HG02588 (cell line): ENCODE measurements at regions not wholly inside any gene's neighbourhood (a gene's known extent, or its start where the extent isn't known, plus 50 kb on each side); places are given as distances from the start of the nearest gene placed in this dataset.
"Not testable (repeated sequence)": the region's sequence is repeated elsewhere in the genome, so short reads cannot be mapped to it uniquely, and the experiment has no call there.

ENCODE experiments used
- ATAC-seq: cut with Tn5 transposase; IDR thresholded peaks from one replicate; pipeline ENCODE4 v1.9.1; 2021; ENCODE audit warnings: mild to moderate bottlenecking, moderate library complexity; ENCODE audit not compliant: unreplicated experiment

- no peak for ATAC-seq
These were observed 54.9 kb downstream of the DIO3 start for GRCh38 chr14:101616202-101616601.

GRCh38 chr14:101619484-101619883 is 58.2 kb downstream of the DIO3 start:
- no peak for ATAC-seq

DNA sequence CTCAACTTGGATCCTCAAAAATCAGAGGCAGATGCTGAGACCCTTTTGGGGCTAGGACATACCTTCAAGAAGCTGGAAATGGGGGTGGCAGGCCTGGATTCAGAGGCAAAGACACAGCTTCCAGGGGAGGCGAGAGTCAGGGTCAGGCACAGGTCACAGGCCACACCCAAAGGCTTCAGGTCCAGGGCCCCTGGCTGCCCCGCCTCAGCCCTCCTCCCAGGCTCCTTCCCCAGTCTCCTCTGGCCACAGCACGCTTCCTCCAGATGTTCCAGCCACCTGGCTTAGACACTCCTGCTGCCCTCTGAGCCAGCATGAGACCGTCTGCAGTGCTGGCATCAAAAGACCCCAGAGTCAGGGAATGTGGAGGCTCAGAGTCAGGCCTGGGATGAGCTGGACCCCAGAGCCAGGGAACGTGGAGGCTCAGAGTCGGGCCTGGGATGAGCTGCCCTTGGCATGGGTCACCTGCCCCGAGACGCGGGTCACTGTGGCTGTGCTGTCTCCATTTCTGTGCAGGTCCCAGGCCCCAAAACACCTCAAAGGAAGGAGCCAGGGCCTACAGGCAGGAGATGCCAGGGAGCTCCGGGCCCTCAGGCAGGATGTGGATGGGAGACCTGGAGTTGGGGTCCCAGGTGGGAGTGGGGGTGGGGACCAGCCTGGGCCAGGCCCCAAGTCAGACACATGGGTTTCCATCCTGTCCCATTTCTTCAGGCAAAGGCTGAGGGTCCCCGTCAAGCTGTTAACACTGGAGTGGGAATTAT is 58.9 kb downstream of the DIO3 start:
- ATAC-seq = no peak

DNA sequence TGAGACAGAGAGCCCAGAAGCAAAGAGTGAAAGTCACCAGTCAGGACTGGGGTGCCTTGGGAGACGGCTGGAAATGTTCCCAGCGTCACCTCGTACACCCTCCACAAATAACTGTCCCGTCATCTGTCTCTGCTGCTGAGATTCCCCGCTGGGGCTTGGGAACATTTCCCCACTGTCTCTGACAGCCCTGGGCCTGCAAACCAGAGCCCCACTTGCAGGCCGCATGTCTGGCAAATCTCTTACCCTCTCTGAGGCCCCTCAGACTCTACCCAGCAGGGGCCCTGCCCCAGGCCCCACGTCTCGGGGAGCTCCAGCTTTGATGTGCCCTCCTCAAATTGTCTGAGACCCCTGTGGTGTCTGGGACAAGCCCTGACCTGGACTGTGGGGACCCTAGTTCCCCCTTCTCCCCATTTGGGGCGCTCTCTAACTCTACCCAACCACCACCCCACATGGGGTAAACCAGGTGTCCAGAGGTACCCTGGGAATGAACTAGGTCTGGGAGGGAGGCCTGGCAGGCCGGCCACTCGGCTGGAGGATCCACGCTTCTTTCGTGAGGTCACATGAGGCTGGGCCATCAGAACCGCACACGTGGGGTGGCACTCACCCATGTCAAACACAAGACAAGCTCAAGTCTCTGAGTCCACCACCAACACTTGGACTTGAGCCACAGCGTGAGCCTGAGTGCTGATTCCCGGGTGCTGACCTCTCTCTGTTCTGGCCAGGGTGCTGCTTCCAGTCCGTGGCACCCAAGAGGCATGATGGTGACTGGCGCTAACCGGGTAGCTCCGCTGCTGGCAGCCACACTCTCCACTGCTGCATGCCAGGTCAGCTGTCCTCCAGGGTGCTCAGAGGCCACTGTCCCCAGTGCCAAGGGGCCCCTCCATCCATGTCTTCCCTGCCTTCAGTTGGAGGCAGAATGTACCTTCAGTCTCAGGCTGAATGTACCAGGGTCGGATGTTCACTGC is 59.8 kb downstream of the DIO3 start:
- ATAC-seq = no peak

GRCh38 chr14:101622251-101623076 is 61.2 kb downstream of the DIO3 start:
- no peak for ATAC-seq

GRCh38 chr14:101623077-101623372 is 61.7 kb downstream of the DIO3 start:
- no peak for ATAC-seq

- ATAC-seq = no peak
These were observed 62.6 kb downstream of the DIO3 start for GRCh38 chr14:101623685-101624444.

GRCh38 chr14:101624536-101624935 is 63.2 kb downstream of the DIO3 start:
- no peak for ATAC-seq

DNA sequence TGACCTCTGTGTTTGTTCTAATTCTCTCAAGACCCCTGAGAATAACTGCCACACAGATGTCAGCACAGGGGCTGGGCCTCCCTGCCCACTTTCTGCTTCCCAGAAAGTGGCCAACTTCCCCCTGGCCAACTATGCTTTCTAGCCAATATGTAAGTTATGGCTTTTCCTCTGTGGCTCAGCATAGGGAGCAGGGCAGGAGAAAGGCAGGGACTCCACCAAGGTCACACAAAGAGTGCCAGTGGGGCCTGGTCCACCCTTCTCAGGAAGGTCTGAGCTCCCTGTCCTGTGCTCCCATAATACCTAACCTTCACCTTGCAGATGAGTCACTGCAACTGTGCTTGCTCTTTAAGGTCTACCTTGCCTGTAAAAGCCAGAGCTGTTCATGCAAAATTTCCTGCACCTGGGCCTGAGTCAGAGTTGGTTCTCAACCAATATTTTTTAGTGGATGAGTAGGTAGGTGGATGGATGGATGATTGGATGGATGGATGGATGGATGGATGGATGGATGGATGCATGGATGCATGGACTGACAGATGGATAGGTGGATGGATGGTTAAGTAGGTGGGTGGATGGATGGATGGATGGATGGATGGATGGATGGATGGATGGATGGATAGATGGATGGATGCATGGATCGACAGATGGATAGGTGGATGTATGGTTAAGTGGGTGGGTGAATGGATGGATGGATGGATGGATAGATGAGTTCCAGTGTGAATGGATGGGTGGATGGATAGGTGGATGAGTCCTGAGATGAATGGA is 64.2 kb downstream of the DIO3 start:
- ATAC-seq = no peak

DNA sequence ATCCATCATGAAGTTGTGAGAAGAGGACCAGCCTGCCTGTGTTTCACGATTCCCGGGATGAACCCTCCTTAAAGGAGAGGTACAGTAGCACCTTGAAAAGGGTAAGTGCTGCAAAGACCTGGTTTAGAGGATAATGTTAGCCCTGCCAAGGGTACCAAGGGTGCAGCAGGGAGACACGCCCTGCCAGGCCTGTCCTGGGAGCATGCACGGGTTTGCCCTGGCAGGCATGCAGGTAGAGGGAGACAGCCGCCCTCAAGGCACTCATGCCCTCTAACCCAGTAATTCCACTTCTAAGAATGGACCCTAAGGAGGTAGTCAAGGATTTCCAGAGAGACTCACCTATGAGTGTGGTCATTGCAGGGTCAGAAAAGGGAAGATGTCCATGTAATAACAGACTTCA is 65.0 kb downstream of the DIO3 start:
- no peak for ATAC-seq

GRCh38 chr14:101627915-101628262 is 66.6 kb downstream of the DIO3 start:
- no peak for ATAC-seq

DNA sequence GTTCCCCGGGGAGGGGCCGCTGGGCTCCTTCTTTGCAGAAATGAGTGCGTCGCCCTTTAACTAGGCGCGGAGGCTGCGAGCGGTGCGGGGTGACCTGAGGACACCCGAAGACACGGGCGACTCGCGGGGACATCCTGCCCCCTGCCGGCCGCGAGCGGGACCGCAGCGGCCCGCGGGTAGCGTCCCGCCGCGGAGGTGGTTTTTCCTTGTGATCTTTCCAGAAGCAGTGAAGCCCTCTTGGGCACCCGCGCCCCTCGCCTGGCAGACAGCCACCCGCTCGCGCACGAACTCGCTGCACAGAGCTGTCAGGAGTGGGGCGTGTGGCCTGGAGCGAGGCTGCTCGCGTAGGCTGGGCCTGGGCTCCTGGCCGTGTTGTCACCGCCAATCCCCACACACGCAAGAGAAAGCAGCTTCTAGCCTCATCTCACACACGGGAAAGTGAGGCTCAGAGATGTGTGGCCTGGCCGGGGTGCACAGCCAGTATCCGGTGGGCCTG is 67.2 kb downstream of the DIO3 start:
- ATAC-seq = no peak

- no peak for ATAC-seq
These were observed 67.7 kb downstream of the DIO3 start for GRCh38 chr14:101628975-101629374.

DNA sequence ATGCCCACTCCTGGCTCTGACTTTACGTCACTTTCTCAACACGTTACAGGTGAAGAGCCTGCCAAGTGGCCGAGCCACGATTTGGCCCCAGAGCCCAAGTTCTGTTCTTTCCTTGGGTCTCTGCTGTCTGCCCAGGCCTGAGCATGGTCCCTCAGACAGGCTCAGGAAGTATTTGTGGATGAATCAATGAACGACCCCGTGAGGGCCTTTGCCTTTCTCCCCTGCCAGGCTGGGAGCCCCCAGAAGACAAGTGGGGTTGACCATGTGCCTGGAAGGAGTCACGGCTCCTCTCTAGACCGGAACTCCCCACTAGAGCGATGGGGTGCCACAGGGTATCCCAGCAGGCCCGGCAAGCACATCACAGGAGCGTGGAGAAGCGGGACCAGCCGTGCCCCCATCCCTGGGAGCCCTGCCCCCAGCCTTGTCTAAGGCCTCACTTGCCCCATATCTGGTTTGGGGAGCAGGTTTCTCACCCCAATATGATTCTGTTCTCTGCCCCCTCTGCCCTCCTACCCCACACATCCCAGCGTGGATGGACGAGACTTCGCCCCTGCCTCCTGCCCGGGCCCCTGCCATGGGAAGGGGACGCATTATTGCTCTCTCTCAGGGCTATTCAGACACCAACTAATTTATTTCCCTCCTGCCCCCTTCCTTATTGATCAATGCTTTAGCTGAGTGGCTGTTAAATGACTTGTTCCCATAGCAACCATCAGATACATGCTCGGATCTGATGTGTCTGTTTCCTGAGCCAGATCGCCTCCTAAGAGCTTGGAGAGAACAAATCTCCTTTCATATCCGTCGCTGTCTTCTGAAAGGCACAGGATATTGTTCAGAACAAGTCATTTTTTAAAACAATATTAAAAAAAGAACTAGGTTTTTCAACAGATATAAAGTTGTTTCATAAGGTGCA is 69.0 kb downstream of the DIO3 start:
- no peak for ATAC-seq

GRCh38 chr14:101631199-101631598 is 69.9 kb downstream of the DIO3 start:
- ATAC-seq = no peak

- ATAC-seq = not testable (repeated sequence)
These were observed 70.7 kb downstream of the DIO3 start for GRCh38 chr14:101631970-101632369.

GRCh38 chr14:101632520-101632919 is 71.2 kb downstream of the DIO3 start:
- no peak for ATAC-seq

DNA sequence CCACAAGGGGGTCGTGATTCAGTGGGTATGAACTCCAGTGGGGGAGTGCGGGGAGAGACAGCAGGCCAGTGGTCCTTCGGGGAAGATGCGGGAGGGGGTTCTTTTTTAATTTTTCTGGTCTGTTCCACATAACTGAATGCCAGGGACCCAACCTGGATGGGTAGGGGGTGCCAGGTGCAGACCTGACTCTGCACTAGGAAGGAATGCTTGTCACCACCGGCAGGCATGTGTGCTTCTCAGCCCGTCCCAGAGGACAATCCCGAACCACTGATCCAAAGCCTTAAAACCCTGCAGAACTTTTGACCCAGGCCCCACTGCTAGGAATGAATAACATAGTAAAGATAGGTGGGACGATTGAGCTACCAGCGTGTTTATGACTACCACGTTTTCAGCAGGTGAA is 72.0 kb downstream of the DIO3 start:
- ATAC-seq = no peak
